ENCODE measurements at regions not wholly inside any gene's neighbourhood (a gene's known extent, or its start where the extent isn't known, plus 50 kb on each side); places are given as distances from the start of the nearest gene placed in this dataset.

- no peak for TF ChIP-seq REST (IDR thresholded peaks at IDR 0.05; ENCODE audit: low read depth)
- no peak for TF ChIP-seq FOXM1 (IDR thresholded peaks at IDR 0.05; ENCODE audit: borderline replicate concordance, low read depth)
- no peak for TF ChIP-seq YY1 (IDR thresholded peaks at IDR 0.05; ENCODE audit: low read depth)
- TF ChIP-seq CREB1 (IDR thresholded peaks at IDR 0.05; ENCODE audit: low read depth), result no peak
- no peak for TF ChIP-seq EP300 (IDR thresholded peaks at IDR 0.05; ENCODE audit: borderline replicate concordance)
- TF ChIP-seq MAX (IDR thresholded peaks at IDR 0.05), result no peak
- TF ChIP-seq USF1 (IDR thresholded peaks at IDR 0.05), result no peak
- TF ChIP-seq ZBTB7A (IDR thresholded peaks at IDR 0.05; ENCODE audit: low read depth), result no peak
- no peak for TF ChIP-seq TEAD4 (IDR thresholded peaks at IDR 0.05)
Observed at GRCh38 chr2:182553483-182553882, 126.6 kb upstream of the PDE1A start.

Data from Ishikawa (cell line).